KMS-11 (cell line): ENCODE measurements at regions not wholly inside any gene's neighbourhood (a gene's known extent, or its start where the extent isn't known, plus 50 kb on each side); places are given as distances from the start of the nearest gene placed in this dataset.
"Not testable (repeated sequence)": the region's sequence is repeated elsewhere in the genome, so short reads cannot be mapped to it uniquely, and the experiment has no call there.

Experiments
- H2AFZ ChIP-seq: fragments of 200-600 bp; sonication (generic); 2 replicates; pipeline ENCODE4 v1.6.1; 2016; ENCODE audit warnings: antibody characterized with exemption, mixed run types, low read depth
- H3K27ac ChIP-seq: fragments of 200-600 bp; sonication (generic); 2 replicates; pipeline ENCODE4 v1.6.1; 2016; ENCODE audit warnings: mild to moderate bottlenecking, mixed run types
- H3K27me3 ChIP-seq: fragments of 200-600 bp; sonication (generic); 2 replicates; pipeline ENCODE4 v1.6.1; 2017; ENCODE audit warnings: mild to moderate bottlenecking, low read depth, mixed run types, moderate library complexity; ENCODE audit not compliant: insufficient read depth
- H3K36me3 ChIP-seq: fragments of 200-600 bp; sonication (generic); 2 replicates; pipeline ENCODE4 v1.6.1; 2017; ENCODE audit warnings: mild to moderate bottlenecking, mixed run types; ENCODE audit not compliant: insufficient read depth
- H3K4me1 ChIP-seq: fragments of 200-600 bp; sonication (generic); 2 replicates; pipeline ENCODE4 v1.6.1; 2016; ENCODE audit warnings: mild to moderate bottlenecking, low read depth, mixed run types; ENCODE audit not compliant: poor library complexity, severe bottlenecking
- H3K4me2 ChIP-seq: fragments of 200-600 bp; sonication (generic); 2 replicates; pipeline ENCODE4 v1.7.0; 2016; ENCODE audit warnings: mild to moderate bottlenecking, mixed run types
- H3K4me3 ChIP-seq: fragments of 200-600 bp; sonication (generic); IDR thresholded peaks from 2 replicates; pipeline ENCODE4 v1.6.1; 2017; ENCODE audit warnings: low read depth, low read length, mixed read lengths; ENCODE audit not compliant: insufficient read depth
- H3K79me2 ChIP-seq: fragments of 200-600 bp; sonication (generic); 2 replicates; pipeline ENCODE4 v1.6.1; 2016; ENCODE audit warnings: low read depth, mixed run types; ENCODE audit not compliant: insufficient read depth
- H3K9ac ChIP-seq: fragments of 200-600 bp; sonication (generic); 2 replicates; pipeline ENCODE4 v1.6.1; 2016; ENCODE audit warnings: mild to moderate bottlenecking, mixed run types
- H4K20me1 ChIP-seq: fragments of 200-600 bp; sonication (generic); 2 replicates; pipeline ENCODE4 v1.6.1; 2016; ENCODE audit warnings: mild to moderate bottlenecking, mixed run types; ENCODE audit not compliant: insufficient read depth
- CTCF ChIP-seq: fragments of 200-600 bp; sonication (generic); conservative IDR thresholded peaks from 2 replicates; pipeline ENCODE4 v1.6.1; 2017; ENCODE audit warnings: low read depth, mild to moderate bottlenecking, antibody characterized with exemption, low read length, moderate library complexity, mixed read lengths

DNA sequence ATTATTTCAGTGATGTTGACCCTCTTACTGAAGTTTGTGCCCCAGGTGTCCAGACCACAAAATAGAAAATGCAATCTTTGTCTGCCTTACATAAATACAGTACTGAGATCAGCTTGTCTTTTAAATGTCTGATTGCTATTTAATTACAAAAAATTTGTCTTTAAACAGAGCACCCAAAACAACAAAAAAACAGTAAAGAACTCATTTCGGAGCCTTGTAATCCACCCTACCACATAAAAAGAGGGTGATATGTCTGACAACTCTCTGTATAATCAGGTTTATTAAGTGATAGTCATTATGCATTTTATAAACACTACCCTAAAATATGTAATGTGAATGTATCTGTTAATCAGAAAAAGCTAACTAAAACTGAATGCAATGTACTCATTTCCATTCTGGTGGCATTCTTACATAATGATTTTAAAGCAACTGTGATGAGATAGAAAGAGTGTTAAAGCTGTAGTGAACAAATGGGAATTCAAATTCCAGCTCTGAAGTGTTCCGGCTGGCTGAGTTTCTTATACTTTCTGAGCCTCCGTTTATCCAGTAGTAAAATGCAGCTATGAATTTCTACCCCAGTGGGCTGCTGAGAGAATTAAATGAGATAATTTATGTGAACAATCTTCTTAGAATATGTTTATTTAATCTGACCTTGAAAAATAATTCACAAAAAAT lies 486.6 kb downstream of the USP25 start:
- Histone ChIP-seq H3K79me2 (peaks cover 7% of the 10 kb centered on the region; the same call in 1 of the 2 replicates), H3K9ac (no peak overlapping the region), H3K4me1 (peaks cover 17% of the 10 kb centered on the region), H3K27ac (no peak overlapping the region), H3K36me3 (no peaks in the 10 kb centered on the region), H3K4me3 (no peak overlapping the region), H3K27me3 (no peaks in the 10 kb centered on the region), H3K4me2 (no peak overlapping the region; the same call in 1 of the 2 replicates), H2AFZ (no peak overlapping the region), H4K20me1 (no peaks in the 10 kb centered on the region)
- no peak for TF ChIP-seq CTCF

- H3K9ac ChIP-seq: no peak overlapping the region
- peaks cover 17% of the 10 kb centered on the region for H3K4me1 ChIP-seq
- no peak for TF ChIP-seq CTCF
- no peak overlapping the region for H3K4me2 ChIP-seq
- H3K36me3 ChIP-seq: no peaks in the 10 kb centered on the region
- no peak overlapping the region for H3K4me3 ChIP-seq
- no peak overlapping the region for H2AFZ ChIP-seq
- no peak overlapping the region for H3K27ac ChIP-seq
- no peaks in the 10 kb centered on the region for H3K27me3 ChIP-seq
- H3K79me2 ChIP-seq: no peaks in the 10 kb centered on the region; the same call in 1 of the 2 replicates
- H4K20me1 ChIP-seq: no peaks in the 10 kb centered on the region
Observed at GRCh38 chr21:16218682-16219343, 489.0 kb downstream of the USP25 start.

DNA sequence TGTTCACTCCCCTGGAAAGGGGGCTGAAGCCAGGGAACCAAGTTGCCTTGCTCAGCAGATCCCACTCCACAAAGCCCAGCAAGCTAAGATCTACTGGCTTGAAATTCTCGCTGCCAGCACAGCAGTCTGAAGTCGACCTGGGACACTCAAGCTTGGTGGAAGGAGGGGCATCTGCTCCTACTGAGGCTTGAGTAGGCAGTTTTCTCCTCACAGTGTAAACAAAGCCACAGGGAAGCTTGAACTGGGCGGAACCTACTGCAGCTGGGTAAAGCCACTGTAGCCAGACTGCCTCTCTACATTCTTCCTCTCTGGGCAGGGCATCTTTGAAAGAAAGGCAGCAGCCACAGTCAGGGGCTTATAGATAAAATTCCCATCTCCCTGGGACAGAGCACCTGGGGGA lies 495.0 kb downstream of the USP25 start:
- H3K27me3 ChIP-seq, H3K36me3 ChIP-seq, H4K20me1 ChIP-seq, H3K4me1 ChIP-seq, H3K4me3 ChIP-seq, H3K9ac ChIP-seq, H2AFZ ChIP-seq, H3K4me2 ChIP-seq, H3K79me2 ChIP-seq, H3K27ac ChIP-seq: not testable (repeated sequence)

GRCh38 chr21:16239659-16240265 lies 510.0 kb downstream of the USP25 start:
- H3K4me1 ChIP-seq: no peaks in the 10 kb centered on the region
- TF ChIP-seq CTCF: no peak

DNA sequence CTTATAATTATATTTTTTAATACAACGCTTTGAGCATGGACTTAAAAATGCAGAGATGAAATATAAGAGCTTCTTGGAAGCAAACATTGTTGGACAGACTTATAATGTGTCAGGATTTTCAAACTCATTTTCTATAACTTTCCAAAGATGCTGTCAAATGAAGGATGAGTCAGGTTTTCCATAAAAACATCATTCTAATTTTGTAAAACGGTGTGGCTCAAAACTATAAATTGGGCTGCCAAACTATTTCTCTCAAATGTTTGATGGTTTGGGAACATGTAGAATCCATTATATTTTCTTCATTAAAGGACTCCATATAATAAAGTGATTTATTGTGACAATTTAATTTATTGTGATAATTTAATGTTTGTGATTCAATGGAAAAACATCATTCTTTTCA lies 511.2 kb downstream of the USP25 start:
- Histone ChIP-seq H3K4me3 (no peak overlapping the region), H3K4me2 (no peak overlapping the region), H3K27ac (no peak overlapping the region), H2AFZ (no peak overlapping the region), H3K4me1 (no peaks in the 10 kb centered on the region), H3K27me3 (no peaks in the 10 kb centered on the region), H3K9ac (no peak overlapping the region), H3K79me2 (no peaks in the 10 kb centered on the region), H3K36me3 (no peaks in the 10 kb centered on the region), H4K20me1 (no peaks in the 10 kb centered on the region)
- TF ChIP-seq CTCF: no peak

More at GRCh38 chr21:16239659-16240265, 510.0 kb downstream of the USP25 start:
- Histone ChIP-seq H4K20me1 (no peaks in the 10 kb centered on the region), H3K27me3 (no peaks in the 10 kb centered on the region), H3K27ac (no peak overlapping the region), H3K4me3 (no peak overlapping the region), H3K9ac (no peak overlapping the region), H3K36me3 (no peaks in the 10 kb centered on the region), H2AFZ (no peak overlapping the region), H3K79me2 (no peaks in the 10 kb centered on the region), H3K4me2 (no peak overlapping the region)
